HG03039 (cell line): ENCODE measurements at regions not wholly inside any gene's neighbourhood (a gene's known extent, or its start where the extent isn't known, plus 50 kb on each side); places are given as distances from the start of the nearest gene placed in this dataset.
"Not testable (repeated sequence)": the region's sequence is repeated elsewhere in the genome, so short reads cannot be mapped to it uniquely, and the experiment has no call there.

ENCODE experiments used
- ATAC-seq: cut with Tn5 transposase; IDR thresholded peaks from one replicate; pipeline ENCODE4 v1.9.1; 2021; ENCODE audit warnings: mild to moderate bottlenecking, moderate library complexity; ENCODE audit not compliant: unreplicated experiment

GRCh38 chr3:635393-635792, 438.8 kb downstream of the CHL1 start:
- no peak for ATAC-seq

DNA sequence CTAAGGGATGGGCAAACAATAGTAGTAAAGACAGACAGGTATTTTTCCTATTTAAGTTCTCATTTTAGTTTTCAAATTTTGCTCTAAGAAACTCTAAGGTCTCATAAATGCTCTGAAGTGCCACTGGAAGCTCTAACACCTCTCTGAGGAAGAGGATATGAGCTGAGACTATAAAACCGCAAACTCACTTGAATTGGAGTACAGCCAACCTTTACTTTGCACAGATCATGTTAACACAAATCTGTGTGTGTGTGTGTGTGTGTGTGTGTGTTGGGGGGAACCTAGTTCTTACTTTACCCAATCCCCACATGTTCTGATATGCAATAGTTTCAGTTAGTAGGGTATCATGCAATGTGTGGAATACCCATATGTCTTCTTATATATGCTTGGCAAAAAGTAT, 446.8 kb downstream of the CHL1 start:
- ATAC-seq, result no peak

- no peak for ATAC-seq
These were observed 437.0 kb upstream of the CNTN6 start for GRCh38 chr3:655824-656223.

GRCh38 chr3:661356-661755, 431.5 kb upstream of the CNTN6 start:
- ATAC-seq, result no peak

DNA sequence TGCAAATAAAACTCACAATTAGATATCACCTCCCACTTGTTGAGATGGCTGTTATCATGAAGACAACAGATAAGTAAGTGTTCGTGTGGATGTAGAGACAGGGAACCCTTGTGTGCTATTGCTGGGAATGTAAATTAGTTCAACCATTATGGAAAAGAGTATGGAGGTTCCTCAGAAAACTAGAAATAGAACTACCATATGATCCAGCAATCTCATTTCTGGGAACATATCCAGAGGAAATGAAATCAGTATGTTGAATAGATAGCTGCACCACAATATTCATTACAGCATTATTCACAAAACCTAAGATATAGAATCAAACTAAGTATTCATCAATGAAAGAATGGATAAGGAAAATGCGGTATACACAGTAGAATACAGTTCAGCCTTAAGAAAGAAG, 418.7 kb upstream of the CNTN6 start:
- no peak for ATAC-seq

DNA sequence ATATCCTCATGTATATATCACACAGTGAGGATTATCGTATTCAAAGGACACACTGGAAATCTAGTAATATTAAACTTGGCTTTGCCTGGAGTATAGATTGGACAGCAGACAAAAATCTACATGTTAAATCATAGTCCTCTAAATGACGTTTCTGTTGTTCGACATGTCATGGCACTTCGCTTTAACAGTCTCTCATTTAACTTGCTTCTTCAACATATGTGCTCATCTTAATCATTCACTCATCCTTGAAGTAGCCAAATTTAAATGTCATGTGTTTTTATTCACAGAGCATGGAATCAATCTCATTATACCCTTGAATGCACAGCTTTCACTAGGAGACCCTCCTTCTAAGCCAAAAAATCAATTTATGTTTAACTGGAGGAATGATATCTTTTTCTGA, 417.0 kb upstream of the CNTN6 start:
- no peak for ATAC-seq

DNA sequence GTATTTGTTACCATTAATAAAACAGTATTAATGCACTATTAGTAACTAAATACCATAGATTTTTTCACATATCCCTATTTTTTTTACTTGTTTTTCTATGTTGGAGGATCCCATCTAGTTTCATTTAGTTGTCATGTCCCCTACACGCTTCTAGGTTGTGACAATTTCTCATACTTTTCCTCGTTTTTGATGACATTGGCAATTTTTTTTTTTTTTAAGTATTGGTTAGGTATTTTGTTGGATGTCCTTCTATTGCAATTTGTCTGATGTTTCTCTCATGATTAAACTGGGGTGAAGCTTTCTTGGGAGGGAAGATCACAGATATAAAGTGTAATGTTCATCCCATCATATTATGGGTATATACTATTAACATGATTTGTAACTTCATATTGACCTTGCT, 409.1 kb upstream of the CNTN6 start:
- no peak for ATAC-seq

DNA sequence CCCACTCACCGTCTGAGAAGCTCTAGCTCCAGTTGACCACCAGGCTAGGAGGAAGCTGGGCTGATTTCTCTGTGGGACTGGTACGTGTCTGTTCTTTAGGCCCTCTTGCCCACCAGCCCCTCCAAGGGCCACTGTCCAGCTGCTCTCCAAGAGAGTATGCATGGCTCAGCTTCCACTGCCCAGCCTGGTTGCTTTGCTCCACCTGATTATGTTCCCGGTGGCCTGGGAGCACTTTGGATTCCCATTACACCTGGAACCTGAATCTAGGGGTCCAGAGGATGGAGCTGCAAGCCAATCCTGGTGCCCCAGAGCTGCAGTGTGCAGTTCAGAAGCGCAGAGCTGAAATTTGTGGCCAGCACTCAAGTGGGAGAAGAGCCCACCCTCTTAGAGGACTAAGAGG, 402.1 kb upstream of the CNTN6 start:
- ATAC-seq, result no peak

GRCh38 chr3:700514-700913, 392.3 kb upstream of the CNTN6 start:
- ATAC-seq, result no peak

GRCh38 chr3:707041-707440, 385.8 kb upstream of the CNTN6 start:
- no peak for ATAC-seq

DNA sequence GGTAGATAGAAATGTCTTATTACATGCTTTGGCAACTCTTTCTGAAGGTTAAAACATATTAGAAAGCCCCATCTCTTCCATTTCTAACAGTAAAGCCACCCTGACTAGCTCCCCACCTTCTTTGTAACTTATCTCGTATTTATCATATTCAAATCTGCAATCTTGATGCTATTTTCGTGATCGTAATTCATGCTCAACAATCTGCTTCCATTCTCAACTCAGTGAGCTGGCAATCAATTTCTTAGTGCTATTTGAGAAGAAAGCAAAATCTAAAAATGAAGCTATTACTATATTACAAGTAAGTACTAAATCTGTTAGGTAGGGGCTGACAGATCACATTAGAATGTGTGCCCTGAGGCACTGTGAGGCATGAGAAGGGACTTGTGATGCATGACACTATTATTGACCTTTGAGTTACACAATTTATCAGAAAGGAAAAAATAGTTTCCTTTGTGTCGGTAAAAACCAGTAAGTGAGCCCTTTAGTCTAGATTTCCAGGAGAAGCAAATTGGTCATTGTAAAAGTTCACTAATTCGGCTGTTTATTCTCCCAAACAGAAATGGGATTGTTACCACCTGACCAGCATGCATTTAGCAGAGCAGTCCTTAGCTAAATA, 379.7 kb upstream of the CNTN6 start:
- no peak for ATAC-seq

GRCh38 chr3:713947-714620, 378.7 kb upstream of the CNTN6 start:
- ATAC-seq, result no peak

DNA sequence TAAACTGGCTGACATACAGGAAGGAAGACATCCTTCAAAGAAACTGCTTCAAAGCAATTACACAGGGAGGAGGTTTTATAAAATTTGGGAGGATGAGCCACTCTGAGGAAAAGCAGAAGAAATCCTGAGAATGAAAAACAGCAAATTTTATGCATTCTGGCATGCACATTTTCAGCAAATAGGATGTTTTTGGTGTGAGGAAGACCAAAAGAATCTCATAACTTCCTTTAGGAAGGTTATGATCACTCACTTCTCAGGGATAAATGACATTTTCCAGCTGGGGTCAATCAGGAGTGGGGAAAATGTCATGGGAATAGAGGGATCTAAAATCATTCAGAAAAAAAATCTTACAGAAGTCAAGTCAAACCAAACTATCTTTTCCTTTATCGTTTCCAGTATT, 371.7 kb upstream of the CNTN6 start:
- no peak for ATAC-seq

DNA sequence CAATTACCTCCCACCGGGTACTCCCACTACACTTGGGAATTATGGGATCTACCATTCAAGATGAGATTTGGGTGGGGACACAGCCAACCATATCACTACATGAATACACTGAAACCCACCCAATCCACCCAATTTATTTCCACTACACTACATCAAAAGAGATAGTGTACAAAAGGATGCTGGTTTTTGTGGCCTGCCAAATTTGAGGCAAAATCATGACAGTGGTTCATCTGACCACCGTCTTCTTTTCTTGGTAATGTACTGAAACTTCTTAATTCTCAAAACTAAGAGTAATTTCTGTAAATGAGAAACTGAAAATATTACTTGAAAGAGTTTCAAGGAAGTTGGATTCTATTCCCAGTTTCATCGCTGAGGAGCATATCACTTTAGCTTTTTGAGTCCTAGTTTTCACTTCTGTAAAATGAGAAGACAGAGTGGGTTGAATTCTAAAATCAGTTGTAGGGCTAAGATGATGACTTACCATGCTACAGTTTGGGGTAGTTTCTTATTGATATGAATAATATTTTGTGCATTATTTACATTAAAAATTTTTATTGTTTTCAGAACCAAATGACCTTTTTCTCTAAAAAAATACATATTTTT, 360.4 kb upstream of the CNTN6 start:
- no peak for ATAC-seq

GRCh38 chr3:733313-733712, 359.5 kb upstream of the CNTN6 start:
- no peak for ATAC-seq

GRCh38 chr3:757711-758110, 335.1 kb upstream of the CNTN6 start:
- ATAC-seq, result no peak

DNA sequence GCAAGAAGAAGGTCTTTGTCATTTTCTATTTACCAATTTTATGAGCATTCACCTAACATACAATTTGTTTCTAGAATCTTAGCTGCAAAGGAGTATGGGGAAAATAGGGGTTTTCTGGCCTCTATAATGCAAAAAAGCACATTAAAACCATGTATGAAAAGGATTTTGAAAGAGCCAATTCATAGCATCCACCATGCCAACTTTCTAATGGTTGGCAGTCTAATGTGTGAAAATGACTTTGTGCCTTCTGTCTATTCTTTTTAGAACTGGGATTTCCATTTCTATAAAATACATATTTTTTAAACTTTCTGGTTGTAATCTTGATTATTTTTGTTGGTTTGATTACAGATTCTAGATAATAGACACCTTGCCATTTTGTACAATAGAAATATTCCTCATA, 333.7 kb upstream of the CNTN6 start:
- no peak for ATAC-seq

DNA sequence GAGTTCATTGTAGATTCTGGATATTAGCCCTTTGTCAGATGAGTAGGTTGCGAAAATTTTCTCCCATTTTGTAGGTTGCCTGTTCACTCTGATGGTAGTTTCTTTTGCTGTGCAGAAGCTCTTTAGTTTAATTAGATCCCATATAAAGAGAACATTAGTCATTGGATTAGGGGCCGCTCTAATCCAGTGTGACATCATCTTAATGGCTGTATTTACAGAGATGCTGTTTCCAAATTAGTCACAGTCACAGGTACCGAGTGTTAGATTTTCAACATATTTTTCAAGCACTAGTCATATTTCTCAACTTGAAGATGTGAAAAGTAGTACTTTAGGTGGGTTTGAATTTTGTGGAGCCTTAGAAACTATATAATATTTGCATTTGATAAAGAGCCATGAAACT, 319.4 kb upstream of the CNTN6 start:
- ATAC-seq, result not testable (repeated sequence)

DNA sequence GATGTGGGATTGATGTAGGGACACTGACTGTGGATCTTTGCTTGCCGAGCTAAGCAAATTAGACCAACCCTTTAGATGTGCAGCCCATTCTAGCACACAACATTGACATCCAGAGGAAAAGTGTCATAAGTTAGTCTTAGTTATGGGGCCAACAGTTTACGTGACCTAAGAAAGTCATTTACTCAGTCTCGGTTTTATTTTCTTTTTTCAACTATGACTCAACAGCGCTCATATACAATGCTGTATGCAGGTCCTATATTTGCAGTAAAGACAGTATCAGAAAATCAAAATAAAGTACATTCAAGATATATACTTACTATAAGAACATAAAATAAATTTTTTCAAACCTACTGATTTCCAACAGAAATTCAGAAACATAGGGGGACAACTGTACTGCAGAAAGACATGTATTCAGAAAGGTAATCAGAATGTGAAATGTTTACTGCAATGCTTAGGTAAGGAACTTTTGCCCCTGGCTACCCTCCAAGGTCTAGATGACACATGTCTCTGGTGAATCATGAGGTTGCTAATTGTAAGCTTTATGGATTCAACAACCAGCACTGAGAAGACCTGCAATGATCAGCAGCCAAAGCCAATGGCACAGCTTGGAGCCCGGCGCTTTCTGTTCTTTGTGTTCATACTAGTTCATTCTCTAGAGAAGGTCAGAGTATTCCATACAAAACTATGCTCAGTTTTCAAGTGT, 317.5 kb upstream of the CNTN6 start:
- ATAC-seq, result no peak

DNA sequence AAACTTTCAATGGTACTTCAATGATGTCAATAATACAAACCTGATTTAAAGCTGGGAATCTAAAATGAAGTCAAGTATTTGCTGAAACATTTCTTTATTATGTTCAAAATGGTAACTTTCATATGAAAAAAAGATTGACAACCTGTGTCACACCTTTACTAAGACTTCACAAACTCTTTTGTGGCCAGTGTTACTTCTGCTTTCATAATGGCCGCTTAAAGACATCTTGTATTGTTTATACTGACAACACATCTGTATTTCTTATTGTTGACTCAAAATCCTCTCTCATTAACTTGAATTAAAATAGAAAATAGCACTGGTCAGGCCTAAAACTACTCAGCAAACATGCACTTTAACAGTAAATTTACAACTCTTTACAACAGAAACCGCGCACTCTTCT, 312.3 kb upstream of the CNTN6 start:
- ATAC-seq, result no peak

GRCh38 chr3:791442-791841, 301.4 kb upstream of the CNTN6 start:
- ATAC-seq, result no peak

- ATAC-seq, result no peak
These were observed 300.2 kb upstream of the CNTN6 start for GRCh38 chr3:792630-793029.
